PC-9 (cell line): ENCODE measurements at regions not wholly inside any gene's neighbourhood (a gene's known extent, or its start where the extent isn't known, plus 50 kb on each side); places are given as distances from the start of the nearest gene placed in this dataset.

Source experiments
- BruUV-seq: library from RNA; stranded (reverse); fragments of 400-500 nt; replicated peaks from 2 replicates; lab custom pipeline; 2021; lab: Mats Ljungman, UMichigan
- CTCF ChIA-PET: fragments of 300-600 bp; sonication (Branson Sonifier 250); formaldehyde crosslinking; loops from one replicate; lab custom pipeline; 2022; ENCODE audit warnings: antibody characterized with exemption; lab: Charles Lee
- POLR2A ChIA-PET: fragments of 300-600 bp; sonication (Branson Sonifier 250); formaldehyde crosslinking; loops from one replicate; lab custom pipeline; 2022; ENCODE audit warnings: antibody characterized with exemption; ENCODE audit not compliant: unreplicated experiment; lab: Charles Lee
- DNase-seq, 2 experiments: peaks; one replicate each; pipeline versions ENCODE4 v3.0.0 to v3.0.0-alpha.2; 2015 to 2022; ENCODE audit warnings: mixed read lengths in 1 of 2
- H2AFZ ChIP-seq: fragments of 200-600 bp; sonication (generic); 2 replicates; pipeline ENCODE4 v1.8.1; 2017; ENCODE audit warnings: antibody characterized with exemption
- H3F3A ChIP-seq: fragments of 200-600 bp; sonication (generic); 2 replicates; pipeline ENCODE4 v1.8.1; 2017; ENCODE audit warnings: antibody characterized with exemption, mild to moderate bottlenecking, low read depth; ENCODE audit not compliant: insufficient read depth
- H3K27ac ChIP-seq: fragments of 200-600 bp; sonication (generic); 2 replicates; pipeline ENCODE4 v1.6.1; 2016; ENCODE audit warnings: mixed run types
- H3K27me3 ChIP-seq: fragments of 200-600 bp; sonication (generic); 2 replicates; pipeline ENCODE4 v1.6.1; 2016; ENCODE audit warnings: low read depth, mixed run types; ENCODE audit not compliant: insufficient read depth
- H3K36me3 ChIP-seq: fragments of 200-600 bp; sonication (generic); 2 replicates; pipeline ENCODE4 v1.6.1; 2016; ENCODE audit warnings: low read depth, mixed run types
- H3K4me1 ChIP-seq: fragments of 200-600 bp; sonication (generic); replicated peaks from 2 replicates; pipeline ENCODE4 v1.6.1; 2016; ENCODE audit warnings: mixed run types; ENCODE audit not compliant: insufficient read depth
- H3K4me2 ChIP-seq: fragments of 200-600 bp; sonication (generic); 2 replicates; pipeline ENCODE4 v1.6.1; 2017; ENCODE audit warnings: mixed run types
- H3K4me3 ChIP-seq: fragments of 200-600 bp; sonication (generic); 2 replicates; pipeline ENCODE4 v1.6.1; 2016; ENCODE audit warnings: mixed run types
- H3K79me2 ChIP-seq: fragments of 200-600 bp; sonication (generic); 2 replicates; pipeline ENCODE4 v1.6.1; 2017; ENCODE audit warnings: low read depth, mixed run types
- H3K9me2 ChIP-seq: fragments of 200-600 bp; sonication (generic); 2 replicates; pipeline ENCODE4 v1.8.1; 2017; ENCODE audit warnings: mild to moderate bottlenecking; ENCODE audit not compliant: insufficient read depth
- H3K9me3 ChIP-seq: fragments of 200-600 bp; sonication (generic); 2 replicates; pipeline ENCODE4 v1.8.1; 2016; ENCODE audit warnings: low read depth; ENCODE audit not compliant: insufficient read depth
- H4K20me1 ChIP-seq: fragments of 200-600 bp; sonication (generic); 2 replicates; pipeline ENCODE4 v1.8.1; 2017; ENCODE audit not compliant: insufficient read depth
- EZH2 ChIP-seq: fragments of 200-600 bp; sonication (generic); IDR thresholded peaks from 2 replicates; pipeline ENCODE4 v1.8.0; 2017; ENCODE audit warnings: antibody characterized with exemption, low read depth
- intact Hi-C: fragments of 100-400 bp; cut with micrococcal nuclease; formaldehyde crosslinking; loops from one replicate; pipeline ENCODE4 v1.10.0; 2022; ENCODE audit not compliant: unreplicated experiment
- TF ChIP-seq, protein P1 (sequence below): fragments of 200-600 bp; sonication (generic); conservative IDR thresholded peaks from 2 replicates; pipeline ENCODE4 v1.6.1; 2017; ENCODE audit warnings: mixed run types, antibody characterized with exemption, mild to moderate bottlenecking, moderate library complexity

- ChIA-PET CTCF (no interaction called here), POLR2A (no interaction called here)
- H4K20me1 ChIP-seq: no peaks in the 10 kb centered on the region
- H3K4me2 ChIP-seq: no peak overlapping the region
- TF ChIP-seq, protein P1, sequence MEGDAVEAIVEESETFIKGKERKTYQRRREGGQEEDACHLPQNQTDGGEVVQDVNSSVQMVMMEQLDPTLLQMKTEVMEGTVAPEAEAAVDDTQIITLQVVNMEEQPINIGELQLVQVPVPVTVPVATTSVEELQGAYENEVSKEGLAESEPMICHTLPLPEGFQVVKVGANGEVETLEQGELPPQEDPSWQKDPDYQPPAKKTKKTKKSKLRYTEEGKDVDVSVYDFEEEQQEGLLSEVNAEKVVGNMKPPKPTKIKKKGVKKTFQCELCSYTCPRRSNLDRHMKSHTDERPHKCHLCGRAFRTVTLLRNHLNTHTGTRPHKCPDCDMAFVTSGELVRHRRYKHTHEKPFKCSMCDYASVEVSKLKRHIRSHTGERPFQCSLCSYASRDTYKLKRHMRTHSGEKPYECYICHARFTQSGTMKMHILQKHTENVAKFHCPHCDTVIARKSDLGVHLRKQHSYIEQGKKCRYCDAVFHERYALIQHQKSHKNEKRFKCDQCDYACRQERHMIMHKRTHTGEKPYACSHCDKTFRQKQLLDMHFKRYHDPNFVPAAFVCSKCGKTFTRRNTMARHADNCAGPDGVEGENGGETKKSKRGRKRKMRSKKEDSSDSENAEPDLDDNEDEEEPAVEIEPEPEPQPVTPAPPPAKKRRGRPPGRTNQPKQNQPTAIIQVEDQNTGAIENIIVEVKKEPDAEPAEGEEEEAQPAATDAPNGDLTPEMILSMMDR: no peak
- no peak for TF ChIP-seq EZH2
- H3K36me3 ChIP-seq: no peaks in the 10 kb centered on the region
- no peaks in the 10 kb centered on the region; the same call in 1 of the 2 replicates for H3K9me2 ChIP-seq
- H3K9me3 ChIP-seq: no peaks in the 10 kb centered on the region
- no peaks in the 10 kb centered on the region for H3K4me1 ChIP-seq
- no TSS peak for BruUV-seq
- H2AFZ ChIP-seq: no peak overlapping the region
- H3K79me2 ChIP-seq: no peaks in the 10 kb centered on the region
- H3K27ac ChIP-seq: no peak overlapping the region
- peak in 1 of 2 experiments; percentile 11 for DNase-seq
- no peak overlapping the region for H3K4me3 ChIP-seq
- no peaks in the 10 kb centered on the region for H3F3A ChIP-seq
- H3K27me3 ChIP-seq: no peaks in the 10 kb centered on the region
- intact Hi-C loops: loop anchor here (2.0 kb wide), 1 partner anchor 48 kb away; no protein-coding TSS in a partner anchor
Measured at GRCh38 chr9:71446473-71447411, 321.6 kb downstream of the CEMIP2 start.

DNA sequence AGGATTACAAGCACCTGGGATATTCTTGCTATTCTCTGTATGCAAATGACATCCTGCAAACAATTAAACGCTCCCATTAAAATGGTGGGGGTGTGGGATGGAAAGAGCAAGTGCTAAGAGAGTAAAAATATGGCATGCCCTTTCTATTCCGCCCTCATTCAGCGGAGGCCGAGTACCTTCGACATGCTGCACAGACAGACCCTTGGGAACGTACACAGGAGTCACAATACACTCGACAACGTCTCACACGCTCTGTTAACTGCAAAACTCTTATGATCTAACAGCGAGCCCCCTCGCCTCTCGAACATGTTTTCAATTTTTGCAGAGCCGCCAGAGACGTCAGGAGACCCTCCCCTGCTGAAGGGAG, 322.2 kb downstream of the CEMIP2 start:
- TF ChIP-seq, protein P1: no peak
- TF ChIP-seq EZH2: no peak
- POLR2A ChIA-PET: no interaction called here
- H3K9me3 ChIP-seq: no peaks in the 10 kb centered on the region
- no peaks in the 10 kb centered on the region; the same call in 1 of the 2 replicates for H3K9me2 ChIP-seq
- H3K79me2 ChIP-seq: no peaks in the 10 kb centered on the region
- DNase-seq: no peak
- H3F3A ChIP-seq: no peaks in the 10 kb centered on the region
- H3K4me3 ChIP-seq: no peak overlapping the region
- no peak overlapping the region for H3K4me2 ChIP-seq
- H3K36me3 ChIP-seq: no peaks in the 10 kb centered on the region
- intact Hi-C loops: loop anchor here (2.0 kb wide), 1 partner anchor 47 kb away; no protein-coding TSS in a partner anchor
- H2AFZ ChIP-seq: no peak overlapping the region
- H4K20me1 ChIP-seq: no peaks in the 10 kb centered on the region
- no peaks in the 10 kb centered on the region for H3K27me3 ChIP-seq
- no peaks in the 10 kb centered on the region for H3K4me1 ChIP-seq
- CTCF ChIA-PET: no interaction called here
- BruUV-seq: no TSS peak
- no peak overlapping the region for H3K27ac ChIP-seq

- no peak overlapping the region for H3K4me2 ChIP-seq
- ChIA-PET POLR2A (no interaction called here), CTCF (no interaction called here)
- H4K20me1 ChIP-seq: no peaks in the 10 kb centered on the region
- H2AFZ ChIP-seq: no peak overlapping the region
- H3F3A ChIP-seq: no peaks in the 10 kb centered on the region
- H3K36me3 ChIP-seq: no peaks in the 10 kb centered on the region
- no peaks in the 10 kb centered on the region for H3K79me2 ChIP-seq
- intact Hi-C loops: no loop called here
- H3K9me3 ChIP-seq: no peaks in the 10 kb centered on the region
- no peaks in the 10 kb centered on the region for H3K4me1 ChIP-seq
- no peaks in the 10 kb centered on the region for H3K27me3 ChIP-seq
- H3K9me2 ChIP-seq: no peaks in the 10 kb centered on the region; the same call in 1 of the 2 replicates
- no TSS peak for BruUV-seq
- TF ChIP-seq, protein P1: no peak
- no peak for TF ChIP-seq EZH2
- DNase-seq: no peak
- H3K4me3 ChIP-seq: no peak overlapping the region
- H3K27ac ChIP-seq: no peak overlapping the region
Measured at GRCh38 chr9:71442937-71443336, 321.5 kb upstream of the TRPM3 start.
